Astrocyte (in vitro differentiated cells and primary cell): ENCODE measurements at regions not wholly inside any gene's neighbourhood (a gene's known extent, or its start where the extent isn't known, plus 50 kb on each side); places are given as distances from the start of the nearest gene placed in this dataset.

Experiments
- EZH2 ChIP-seq: IDR thresholded peaks from 2 replicates; pipeline ENCODE4 v1.6.1; 2012; ENCODE audit warnings: mild to moderate bottlenecking, low read length, inconsistent platforms; ENCODE audit not compliant: insufficient read depth
- TF ChIP-seq, protein P1 (sequence below): IDR thresholded peaks from 2 replicates; pipeline ENCODE4 v1.5.1; 2011; ENCODE audit warnings: low read depth, mild to moderate bottlenecking, inconsistent platforms, low read length, moderate library complexity; ENCODE audit not compliant: insufficient read depth

GRCh38 chr2:61639721-61640120 is 101.6 kb upstream of the XPO1 start:
- TF ChIP-seq, protein P1, sequence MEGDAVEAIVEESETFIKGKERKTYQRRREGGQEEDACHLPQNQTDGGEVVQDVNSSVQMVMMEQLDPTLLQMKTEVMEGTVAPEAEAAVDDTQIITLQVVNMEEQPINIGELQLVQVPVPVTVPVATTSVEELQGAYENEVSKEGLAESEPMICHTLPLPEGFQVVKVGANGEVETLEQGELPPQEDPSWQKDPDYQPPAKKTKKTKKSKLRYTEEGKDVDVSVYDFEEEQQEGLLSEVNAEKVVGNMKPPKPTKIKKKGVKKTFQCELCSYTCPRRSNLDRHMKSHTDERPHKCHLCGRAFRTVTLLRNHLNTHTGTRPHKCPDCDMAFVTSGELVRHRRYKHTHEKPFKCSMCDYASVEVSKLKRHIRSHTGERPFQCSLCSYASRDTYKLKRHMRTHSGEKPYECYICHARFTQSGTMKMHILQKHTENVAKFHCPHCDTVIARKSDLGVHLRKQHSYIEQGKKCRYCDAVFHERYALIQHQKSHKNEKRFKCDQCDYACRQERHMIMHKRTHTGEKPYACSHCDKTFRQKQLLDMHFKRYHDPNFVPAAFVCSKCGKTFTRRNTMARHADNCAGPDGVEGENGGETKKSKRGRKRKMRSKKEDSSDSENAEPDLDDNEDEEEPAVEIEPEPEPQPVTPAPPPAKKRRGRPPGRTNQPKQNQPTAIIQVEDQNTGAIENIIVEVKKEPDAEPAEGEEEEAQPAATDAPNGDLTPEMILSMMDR = no peak
- no peak for TF ChIP-seq EZH2
